HepG2 (cell line): ENCODE measurements at regions not wholly inside any gene's neighbourhood (a gene's known extent, or its start where the extent isn't known, plus 50 kb on each side); places are given as distances from the start of the nearest gene placed in this dataset.
A peak's percentile ranks its signal among the peaks of the same experiment; 100 is the strongest.

Source experiments
- ATAC-seq: fragments of 200-7000 bp; cut with Tn5 transposase; 3 replicates; pipeline ENCODE4 v1.9.1; 2020; ENCODE audit warnings: mild to moderate bottlenecking, moderate library complexity
- BruUV-seq: library from RNA; stranded (reverse); fragments of 400-500 nt; replicated peaks from 2 replicates; lab custom pipeline; 2021; lab: Mats Ljungman, UMichigan
- CTCF ChIA-PET: fragments of 300-600 bp; formaldehyde crosslinking; extraction: SDS; loops from one replicate; lab custom pipeline; 2021; ENCODE audit warnings: low total read pairs, inconsistent platforms, low intra/inter-chr PET ratio; lab: Yijun Ruan, JAX
- POLR2A ChIA-PET: fragments of 350-600 bp; sonication (Branson Sonifier 250); formaldehyde crosslinking; loops from one replicate; lab custom pipeline; 2020; ENCODE audit warnings: antibody characterized with exemption, inconsistent platforms; lab: Yijun Ruan, JAX
- DNase-seq: peaks from one replicate; pipeline ENCODE4 v3.0.0-alpha.2; 2015; ENCODE audit warnings: low spot score
- FAIRE-seq: peaks from 3 replicates; lab custom pipeline; 2011; peaks lifted over from hg19 to GRCh38; lab: Jason Lieb, UNC
- H2AFZ ChIP-seq: one replicate; pipeline ENCODE4 v1.6.1; 2011; ENCODE audit warnings: low read length, inconsistent platforms
- H3K27ac ChIP-seq: fragments of 300-600 bp; 3 replicates; pipeline ENCODE4 v1.8.0; 2011; ENCODE audit warnings: mixed run types, mild to moderate bottlenecking, mixed read lengths, low read length, inconsistent platforms; ENCODE audit not compliant: insufficient read depth; ENCODE audit errors: extremely low read length
- H3K27me3 ChIP-seq, 2 experiments: fragments of 200-600 bp in 1 of 2; 2 replicates in 1 of 2; 3 replicates in 1 of 2; pipeline versions ENCODE4 v1.6.0 to v1.8.0; 2011; ENCODE audit warnings: low read length in 2 of 2, mild to moderate bottlenecking in 2 of 2, moderate library complexity in 2 of 2, inconsistent platforms in 1 of 2; ENCODE audit not compliant: insufficient read depth in 2 of 2, control insufficient read depth in 1 of 2
- H3K36me3 ChIP-seq, 2 experiments: fragments of 200-600 bp in 1 of 2; replicated peaks in 1 of 2; 2 replicates in 1 of 2; 3 replicates in 1 of 2; pipeline versions ENCODE4 v1.5.1 to v1.8.0; 2011; ENCODE audit warnings: low read length in 2 of 2, inconsistent platforms in 1 of 2; ENCODE audit not compliant: insufficient read depth in 2 of 2, control insufficient read depth in 1 of 2
- H3K4me1 ChIP-seq: 2 replicates; pipeline ENCODE4 v1.5.1; 2012; ENCODE audit warnings: low read length, inconsistent platforms; ENCODE audit not compliant: insufficient read depth
- H3K4me2 ChIP-seq: 2 replicates; pipeline ENCODE4 v1.6.0; 2011; ENCODE audit warnings: low read depth, low read length, inconsistent platforms
- H3K4me3 ChIP-seq, 3 experiments: fragments of 200-600 bp in 1 of 3; sonication (generic), shearing (Covaris generic) in 1 of 3; replicated peaks in 1 of 3; 2 replicates each; pipeline ENCODE4 v1.5.1; 2011 to 2016; ENCODE audit warnings: low read length in 3 of 3, inconsistent platforms in 2 of 3, low read depth in 2 of 3, mild to moderate bottlenecking in 2 of 3, control low read depth in 1 of 3, mixed read lengths in 1 of 3; ENCODE audit not compliant: insufficient read depth in 1 of 3
- H3K79me2 ChIP-seq: one replicate; pipeline ENCODE4 v1.6.1; 2011; ENCODE audit warnings: low read length, inconsistent platforms; ENCODE audit not compliant: insufficient read depth
- H3K9ac ChIP-seq: 2 replicates; pipeline ENCODE4 v1.6.0; 2011; ENCODE audit warnings: mild to moderate bottlenecking, low read depth, low read length, inconsistent platforms; ENCODE audit not compliant: insufficient read depth
- H3K9me3 ChIP-seq: 2 replicates; pipeline ENCODE4 v1.5.1; 2012; ENCODE audit warnings: mild to moderate bottlenecking, low read length
- H4K20me1 ChIP-seq: 2 replicates; pipeline ENCODE4 v1.6.0; 2011; ENCODE audit warnings: inconsistent platforms, mild to moderate bottlenecking, low read length, moderate library complexity; ENCODE audit not compliant: insufficient read depth
- IKZF1 ChIP-seq: fragments of 450-650 bp; IDR thresholded peaks from 2 replicates; pipeline ENCODE4 v1.7.1; 2016
- ZNF577 ChIP-seq: sonication (generic); formaldehyde crosslinking; IDR thresholded peaks from 2 replicates; pipeline ENCODE4 v1.4.0; 2020; ENCODE audit warnings: mild to moderate bottlenecking, low read depth, missing genetic modification reagents, borderline replicate concordance
- WGBS: methylation state at CpG from one replicate; pipeline ENCODE4 v1.1.6; 2017; ENCODE audit warnings: low lambda C conversion rate; 5-methylcytosine and 5-hydroxymethylcytosine counted together
- in situ Hi-C: cut with HindIII; loops from 2 replicates; pipeline ENCODE4 v1.10.0; 2017; ENCODE audit warnings: low pct_unique_long_range_greater_than_20kb; ENCODE audit not compliant: extremely low pct_ligation_motif_present
- intact Hi-C: fragments of 100-400 bp; cut with micrococcal nuclease; formaldehyde crosslinking; loops from one replicate; pipeline ENCODE4 v1.10.0; 2022; ENCODE audit not compliant: unreplicated experiment
- TF ChIP-seq, protein P1 (sequence below): sonication (generic); formaldehyde crosslinking; IDR thresholded peaks from 2 replicates; pipeline ENCODE4 v1.5.0; 2020; ENCODE audit warnings: mild to moderate bottlenecking, missing genetic modification reagents, borderline replicate concordance
- TF ChIP-seq, protein P2 (sequence below): sonication (generic); formaldehyde crosslinking; IDR thresholded peaks from 2 replicates; pipeline ENCODE4 v1.5.0; 2020; ENCODE audit warnings: mild to moderate bottlenecking, missing genetic modification reagents, borderline replicate concordance
- TF ChIP-seq, protein P3 (sequence below): sonication (generic); formaldehyde crosslinking; IDR thresholded peaks from 2 replicates; pipeline ENCODE4 v1.8.0; 2023; ENCODE audit warnings: mild to moderate bottlenecking, missing genetic modification reagents

GRCh38 chr6:37088897-37089296 is 81.1 kb upstream of the PIM1 start (continued):
- TF ChIP-seq, protein P1, sequence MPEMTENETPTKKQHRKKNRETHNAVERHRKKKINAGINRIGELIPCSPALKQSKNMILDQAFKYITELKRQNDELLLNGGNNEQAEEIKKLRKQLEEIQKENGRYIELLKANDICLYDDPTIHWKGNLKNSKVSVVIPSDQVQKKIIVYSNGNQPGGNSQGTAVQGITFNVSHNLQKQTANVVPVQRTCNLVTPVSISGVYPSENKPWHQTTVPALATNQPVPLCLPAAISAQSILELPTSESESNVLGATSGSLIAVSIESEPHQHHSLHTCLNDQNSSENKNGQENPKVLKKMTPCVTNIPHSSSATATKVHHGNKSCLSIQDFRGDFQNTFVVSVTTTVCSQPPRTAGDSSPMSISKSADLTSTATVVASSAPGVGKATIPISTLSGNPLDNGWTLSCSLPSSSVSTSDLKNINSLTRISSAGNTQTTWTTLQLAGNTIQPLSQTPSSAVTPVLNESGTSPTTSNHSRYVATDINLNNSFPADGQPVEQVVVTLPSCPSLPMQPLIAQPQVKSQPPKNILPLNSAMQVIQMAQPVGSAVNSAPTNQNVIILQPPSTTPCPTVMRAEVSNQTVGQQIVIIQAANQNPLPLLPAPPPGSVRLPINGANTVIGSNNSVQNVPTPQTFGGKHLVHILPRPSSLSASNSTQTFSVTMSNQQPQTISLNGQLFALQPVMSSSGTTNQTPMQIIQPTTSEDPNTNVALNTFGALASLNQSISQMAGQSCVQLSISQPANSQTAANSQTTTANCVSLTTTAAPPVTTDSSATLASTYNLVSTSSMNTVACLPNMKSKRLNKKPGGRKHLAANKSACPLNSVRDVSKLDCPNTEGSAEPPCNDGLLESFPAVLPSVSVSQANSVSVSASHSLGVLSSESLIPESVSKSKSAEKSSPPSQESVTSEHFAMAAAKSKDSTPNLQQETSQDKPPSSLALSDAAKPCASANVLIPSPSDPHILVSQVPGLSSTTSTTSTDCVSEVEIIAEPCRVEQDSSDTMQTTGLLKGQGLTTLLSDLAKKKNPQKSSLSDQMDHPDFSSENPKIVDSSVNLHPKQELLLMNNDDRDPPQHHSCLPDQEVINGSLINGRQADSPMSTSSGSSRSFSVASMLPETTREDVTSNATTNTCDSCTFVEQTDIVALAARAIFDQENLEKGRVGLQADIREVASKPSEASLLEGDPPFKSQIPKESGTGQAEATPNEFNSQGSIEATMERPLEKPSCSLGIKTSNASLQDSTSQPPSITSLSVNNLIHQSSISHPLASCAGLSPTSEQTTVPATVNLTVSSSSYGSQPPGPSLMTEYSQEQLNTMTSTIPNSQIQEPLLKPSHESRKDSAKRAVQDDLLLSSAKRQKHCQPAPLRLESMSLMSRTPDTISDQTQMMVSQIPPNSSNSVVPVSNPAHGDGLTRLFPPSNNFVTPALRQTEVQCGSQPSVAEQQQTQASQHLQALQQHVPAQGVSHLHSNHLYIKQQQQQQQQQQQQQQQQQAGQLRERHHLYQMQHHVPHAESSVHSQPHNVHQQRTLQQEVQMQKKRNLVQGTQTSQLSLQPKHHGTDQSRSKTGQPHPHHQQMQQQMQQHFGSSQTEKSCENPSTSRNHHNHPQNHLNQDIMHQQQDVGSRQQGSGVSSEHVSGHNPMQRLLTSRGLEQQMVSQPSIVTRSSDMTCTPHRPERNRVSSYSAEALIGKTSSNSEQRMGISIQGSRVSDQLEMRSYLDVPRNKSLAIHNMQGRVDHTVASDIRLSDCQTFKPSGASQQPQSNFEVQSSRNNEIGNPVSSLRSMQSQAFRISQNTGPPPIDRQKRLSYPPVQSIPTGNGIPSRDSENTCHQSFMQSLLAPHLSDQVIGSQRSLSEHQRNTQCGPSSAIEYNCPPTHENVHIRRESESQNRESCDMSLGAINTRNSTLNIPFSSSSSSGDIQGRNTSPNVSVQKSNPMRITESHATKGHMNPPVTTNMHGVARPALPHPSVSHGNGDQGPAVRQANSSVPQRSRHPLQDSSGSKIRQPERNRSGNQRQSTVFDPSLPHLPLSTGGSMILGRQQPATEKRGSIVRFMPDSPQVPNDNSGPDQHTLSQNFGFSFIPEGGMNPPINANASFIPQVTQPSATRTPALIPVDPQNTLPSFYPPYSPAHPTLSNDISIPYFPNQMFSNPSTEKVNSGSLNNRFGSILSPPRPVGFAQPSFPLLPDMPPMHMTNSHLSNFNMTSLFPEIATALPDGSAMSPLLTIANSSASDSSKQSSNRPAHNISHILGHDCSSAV = no peak
- TF ChIP-seq IKZF1 = no peak

DNA sequence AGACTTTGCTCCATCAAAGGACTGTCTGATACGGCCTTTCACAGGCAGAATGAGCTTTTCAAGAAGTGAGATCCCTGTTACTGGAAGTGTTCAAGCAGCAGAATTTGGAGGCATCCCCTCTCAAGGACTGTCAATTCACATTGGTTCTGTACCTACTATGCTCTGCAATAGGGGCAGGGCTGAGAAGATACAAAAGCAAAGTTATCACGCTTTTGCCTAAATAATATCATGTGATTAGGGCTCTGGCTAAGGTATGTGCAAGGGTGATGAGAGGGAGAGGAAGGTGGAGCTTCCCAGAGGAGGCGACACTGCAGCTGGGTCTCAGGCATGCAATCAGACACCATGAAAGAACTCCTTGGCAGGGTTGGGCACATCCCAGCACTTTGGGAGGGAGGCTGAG is 80.2 kb upstream of the PIM1 start:
- in situ Hi-C loops = no loop called here
- H3K9me3 ChIP-seq = no peaks in the 10 kb centered on the region
- H3K9ac ChIP-seq = no peak overlapping the region
- no peaks in the 10 kb centered on the region for H3K79me2 ChIP-seq
- no TSS peak for BruUV-seq
- H3K27me3 ChIP-seq = no peaks in the 10 kb centered on the region
- ChIA-PET CTCF (no interaction called here), POLR2A (no interaction called here)
- WGBS = 93% methylated on average over 3 of the region's 3 CpGs
- no peaks in the 10 kb centered on the region for H3K36me3 ChIP-seq
- H3K4me1 ChIP-seq = peaks cover 77% of the 10 kb centered on the region
- no peak overlapping the region for H2AFZ ChIP-seq
- no peak overlapping the region for H3K4me3 ChIP-seq
- no peak for ATAC-seq
- no peak for DNase-seq
- H3K4me2 ChIP-seq = no peak overlapping the region
- intact Hi-C loops = no loop called here
- H4K20me1 ChIP-seq = no peaks in the 10 kb centered on the region
- FAIRE-seq = no peak
- no peak overlapping the region for H3K27ac ChIP-seq
- TF ChIP-seq, protein P2, sequence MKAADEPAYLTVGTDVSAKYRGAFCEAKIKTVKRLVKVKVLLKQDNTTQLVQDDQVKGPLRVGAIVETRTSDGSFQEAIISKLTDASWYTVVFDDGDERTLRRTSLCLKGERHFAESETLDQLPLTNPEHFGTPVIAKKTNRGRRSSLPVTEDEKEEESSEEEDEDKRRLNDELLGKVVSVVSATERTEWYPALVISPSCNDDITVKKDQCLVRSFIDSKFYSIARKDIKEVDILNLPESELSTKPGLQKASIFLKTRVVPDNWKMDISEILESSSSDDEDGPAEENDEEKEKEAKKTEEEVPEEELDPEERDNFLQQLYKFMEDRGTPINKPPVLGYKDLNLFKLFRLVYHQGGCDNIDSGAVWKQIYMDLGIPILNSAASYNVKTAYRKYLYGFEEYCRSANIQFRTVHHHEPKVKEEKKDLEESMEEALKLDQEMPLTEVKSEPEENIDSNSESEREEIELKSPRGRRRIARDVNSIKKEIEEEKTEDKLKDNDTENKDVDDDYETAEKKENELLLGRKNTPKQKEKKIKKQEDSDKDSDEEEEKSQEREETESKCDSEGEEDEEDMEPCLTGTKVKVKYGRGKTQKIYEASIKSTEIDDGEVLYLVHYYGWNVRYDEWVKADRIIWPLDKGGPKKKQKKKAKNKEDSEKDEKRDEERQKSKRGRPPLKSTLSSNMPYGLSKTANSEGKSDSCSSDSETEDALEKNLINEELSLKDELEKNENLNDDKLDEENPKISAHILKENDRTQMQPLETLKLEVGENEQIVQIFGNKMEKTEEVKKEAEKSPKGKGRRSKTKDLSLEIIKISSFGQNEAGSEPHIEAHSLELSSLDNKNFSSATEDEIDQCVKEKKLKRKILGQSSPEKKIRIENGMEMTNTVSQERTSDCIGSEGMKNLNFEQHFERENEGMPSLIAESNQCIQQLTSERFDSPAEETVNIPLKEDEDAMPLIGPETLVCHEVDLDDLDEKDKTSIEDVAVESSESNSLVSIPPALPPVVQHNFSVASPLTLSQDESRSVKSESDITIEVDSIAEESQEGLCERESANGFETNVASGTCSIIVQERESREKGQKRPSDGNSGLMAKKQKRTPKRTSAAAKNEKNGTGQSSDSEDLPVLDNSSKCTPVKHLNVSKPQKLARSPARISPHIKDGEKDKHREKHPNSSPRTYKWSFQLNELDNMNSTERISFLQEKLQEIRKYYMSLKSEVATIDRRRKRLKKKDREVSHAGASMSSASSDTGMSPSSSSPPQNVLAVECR = 0 out of 2 replicates have a peak, but pooled peaks have one; percentile 13
- no peak for TF ChIP-seq ZNF577 (CRISPR knock-in tag)
- TF ChIP-seq, protein P3, sequence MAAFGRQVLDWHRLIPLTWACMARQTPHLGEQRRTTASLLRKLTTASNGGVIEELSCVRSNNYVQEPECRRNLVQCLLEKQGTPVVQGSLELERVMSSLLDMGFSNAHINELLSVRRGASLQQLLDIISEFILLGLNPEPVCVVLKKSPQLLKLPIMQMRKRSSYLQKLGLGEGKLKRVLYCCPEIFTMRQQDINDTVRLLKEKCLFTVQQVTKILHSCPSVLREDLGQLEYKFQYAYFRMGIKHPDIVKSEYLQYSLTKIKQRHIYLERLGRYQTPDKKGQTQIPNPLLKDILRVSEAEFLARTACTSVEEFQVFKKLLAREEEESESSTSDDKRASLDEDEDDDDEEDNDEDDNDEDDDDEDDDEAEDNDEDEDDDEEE (CRISPR knock-in tag) = no peak
